ENCODE measurements at regions not wholly inside any gene's neighbourhood (a gene's known extent, or its start where the extent isn't known, plus 50 kb on each side); places are given as distances from the start of the nearest gene placed in this dataset.
A peak's percentile ranks its signal among the peaks of the same experiment; 100 is the strongest.

DNA sequence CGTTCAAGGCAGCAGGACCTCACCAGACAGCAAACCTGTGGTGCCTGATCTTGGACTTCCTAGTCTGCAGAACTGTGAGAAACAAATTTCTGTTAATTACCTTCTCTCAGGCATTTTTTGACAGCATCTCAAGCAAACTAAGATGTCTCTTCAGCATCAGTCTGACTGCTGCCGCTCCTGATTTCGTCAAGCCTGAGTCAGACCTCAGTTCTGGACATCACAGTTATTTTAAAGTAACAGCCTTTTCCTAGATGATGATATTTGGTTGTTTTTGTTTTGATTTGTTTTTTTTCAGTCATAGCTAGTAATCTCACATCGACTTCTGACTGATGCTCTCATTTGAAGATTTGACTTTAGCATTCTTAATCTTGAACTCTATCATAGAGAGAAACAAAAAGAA lies 71.9 kb downstream of the BLID start:
- TF ChIP-seq, protein P1, sequence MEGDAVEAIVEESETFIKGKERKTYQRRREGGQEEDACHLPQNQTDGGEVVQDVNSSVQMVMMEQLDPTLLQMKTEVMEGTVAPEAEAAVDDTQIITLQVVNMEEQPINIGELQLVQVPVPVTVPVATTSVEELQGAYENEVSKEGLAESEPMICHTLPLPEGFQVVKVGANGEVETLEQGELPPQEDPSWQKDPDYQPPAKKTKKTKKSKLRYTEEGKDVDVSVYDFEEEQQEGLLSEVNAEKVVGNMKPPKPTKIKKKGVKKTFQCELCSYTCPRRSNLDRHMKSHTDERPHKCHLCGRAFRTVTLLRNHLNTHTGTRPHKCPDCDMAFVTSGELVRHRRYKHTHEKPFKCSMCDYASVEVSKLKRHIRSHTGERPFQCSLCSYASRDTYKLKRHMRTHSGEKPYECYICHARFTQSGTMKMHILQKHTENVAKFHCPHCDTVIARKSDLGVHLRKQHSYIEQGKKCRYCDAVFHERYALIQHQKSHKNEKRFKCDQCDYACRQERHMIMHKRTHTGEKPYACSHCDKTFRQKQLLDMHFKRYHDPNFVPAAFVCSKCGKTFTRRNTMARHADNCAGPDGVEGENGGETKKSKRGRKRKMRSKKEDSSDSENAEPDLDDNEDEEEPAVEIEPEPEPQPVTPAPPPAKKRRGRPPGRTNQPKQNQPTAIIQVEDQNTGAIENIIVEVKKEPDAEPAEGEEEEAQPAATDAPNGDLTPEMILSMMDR (conservative IDR thresholded peaks at IDR 0.05; ENCODE audit: low read depth, low read length) = no peak
- no peak overlapping the region for H3K4me3 ChIP-seq (ENCODE audit: low read depth, low read length)
- no peak for DNase-seq (ENCODE audit: low read depth)

DNA sequence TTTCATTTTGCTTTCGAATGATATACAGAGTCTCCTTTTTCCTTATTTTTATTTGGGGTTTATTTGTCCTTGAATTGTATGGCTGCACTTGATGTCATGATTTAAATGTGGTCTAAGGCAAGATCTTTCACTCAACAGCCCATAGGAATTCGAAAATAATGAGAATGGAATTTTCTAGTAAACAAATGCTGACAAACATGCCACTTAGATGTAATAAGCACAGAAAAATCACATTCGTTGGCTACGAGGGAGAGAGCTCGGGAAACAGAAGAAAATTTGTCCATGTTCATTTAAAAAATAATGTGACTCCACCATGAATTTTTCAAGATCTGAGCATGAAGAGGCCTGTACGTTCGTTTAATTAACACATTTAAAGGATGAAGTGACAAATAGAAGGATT lies 73.0 kb downstream of the BLID start:
- TF ChIP-seq, protein P1 (conservative IDR thresholded peaks at IDR 0.05; ENCODE audit: low read depth, low read length) = no peak
- no peak for DNase-seq (ENCODE audit: low read depth)
- no peak overlapping the region for H3K4me3 ChIP-seq (ENCODE audit: low read depth, low read length)

DNA sequence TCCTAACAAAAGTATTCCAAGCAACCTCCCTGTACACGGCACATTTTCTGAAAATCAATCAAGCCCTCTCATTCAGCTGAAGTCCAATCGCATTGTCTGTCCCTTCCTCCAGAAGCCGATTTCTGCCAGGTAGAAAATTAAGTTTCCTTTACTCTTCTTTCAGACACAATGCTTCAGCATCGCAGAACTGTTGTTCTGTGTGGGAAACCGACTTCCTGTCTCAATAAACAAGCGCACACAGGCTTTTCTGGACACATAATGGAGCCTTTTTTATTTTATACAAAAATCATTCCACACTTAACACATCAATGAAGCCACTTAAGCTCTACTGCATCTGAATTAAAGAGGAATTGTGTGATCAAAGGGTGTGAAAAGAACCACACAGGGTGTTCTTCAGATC lies 75.6 kb downstream of the BLID start:
- TF ChIP-seq, protein P1 (conservative IDR thresholded peaks at IDR 0.05; ENCODE audit: low read depth, low read length) = no peak
- no peak for DNase-seq (ENCODE audit: low read depth)
- H3K4me3 ChIP-seq (ENCODE audit: low read depth, low read length) = no peak overlapping the region

DNA sequence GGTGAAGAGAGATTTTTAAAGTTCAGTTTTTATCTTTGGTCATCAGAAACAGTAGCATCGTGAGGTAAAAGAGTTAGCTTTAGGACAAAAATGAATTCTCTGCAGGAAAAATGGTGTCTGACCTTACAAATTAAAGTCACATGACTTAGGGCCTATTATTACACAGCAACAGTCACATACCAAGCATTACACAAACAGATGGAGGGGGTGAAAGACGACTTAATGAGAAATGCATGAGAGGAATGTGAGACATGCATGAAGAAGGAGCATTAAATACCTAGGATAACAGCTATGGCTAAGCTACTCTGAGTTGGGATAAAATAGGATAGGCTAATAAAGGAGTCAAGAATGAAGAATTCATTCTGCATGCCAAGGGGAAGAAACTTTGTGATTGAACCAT lies 77.5 kb downstream of the BLID start:
- TF ChIP-seq, protein P1 (conservative IDR thresholded peaks at IDR 0.05; ENCODE audit: low read depth, low read length) = no peak
- DNase-seq (ENCODE audit: low read depth) = peak; percentile 48
- H3K4me3 ChIP-seq (ENCODE audit: low read depth, low read length) = no peak overlapping the region

DNA sequence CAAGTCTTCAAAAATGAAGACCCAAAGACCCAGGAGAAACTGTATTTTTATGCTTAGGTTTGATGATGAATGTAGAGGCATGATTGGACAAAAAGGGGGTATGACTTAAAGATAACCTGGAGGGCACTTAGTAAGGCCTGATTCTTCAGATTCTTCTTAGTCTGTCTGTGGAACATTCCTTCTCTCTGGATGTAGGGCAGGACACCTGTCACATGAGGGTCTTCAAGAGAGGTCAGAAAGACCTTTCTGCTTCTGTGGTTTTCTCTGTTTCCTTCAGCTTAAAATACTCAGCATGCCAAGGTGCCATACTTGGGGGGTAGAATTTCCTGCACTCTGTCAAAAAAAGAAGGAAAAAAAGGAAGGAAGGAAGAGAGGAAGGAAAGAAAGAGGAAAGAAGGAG lies 78.1 kb downstream of the BLID start:
- H3K4me3 ChIP-seq (ENCODE audit: low read depth, low read length) = no peak overlapping the region
- TF ChIP-seq, protein P1 (conservative IDR thresholded peaks at IDR 0.05; ENCODE audit: low read depth, low read length) = no peak
- no peak for DNase-seq (ENCODE audit: low read depth)

DNA sequence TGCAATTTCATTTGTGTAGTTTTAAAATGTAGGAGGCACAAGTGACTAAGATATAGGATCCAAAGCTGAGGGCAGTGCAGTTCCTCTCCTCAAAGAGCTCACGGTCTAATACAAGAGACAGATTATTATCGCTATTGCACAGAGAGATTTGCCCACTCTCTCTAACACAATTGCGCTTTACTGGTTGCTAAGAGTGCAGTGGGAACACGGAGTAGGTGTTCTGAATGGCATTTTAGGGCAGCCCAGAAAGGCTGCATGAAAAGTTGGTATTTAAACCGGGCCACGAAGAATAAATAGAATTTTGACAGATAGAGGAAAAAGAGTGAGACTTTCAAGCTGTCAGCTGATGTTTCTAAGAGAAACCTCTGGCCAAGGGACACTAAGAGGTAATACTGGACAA lies 79.5 kb downstream of the BLID start:
- TF ChIP-seq, protein P1 (conservative IDR thresholded peaks at IDR 0.05; ENCODE audit: low read depth, low read length) = no peak

DNA sequence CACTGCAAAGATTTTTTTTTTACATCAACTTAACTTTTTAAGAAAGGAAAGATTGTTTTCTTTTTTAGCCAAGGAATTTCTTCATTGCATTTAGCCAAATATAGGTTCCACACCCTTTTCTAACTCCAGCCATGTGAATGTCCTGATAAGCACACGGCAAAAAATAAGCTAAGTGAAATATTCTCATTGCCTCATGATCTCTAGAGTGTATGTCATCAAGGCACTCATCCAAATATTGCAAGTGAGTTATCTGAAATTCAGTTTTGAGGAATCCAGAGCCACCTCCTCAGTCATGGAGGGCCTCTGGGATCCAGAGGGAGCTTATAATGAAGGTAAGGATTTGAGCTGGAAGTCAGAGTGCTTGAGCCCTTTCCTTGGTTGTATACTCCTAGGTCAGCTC lies 80.0 kb downstream of the BLID start:
- no peak overlapping the region for H3K4me3 ChIP-seq (ENCODE audit: low read depth, low read length)
- DNase-seq (ENCODE audit: low read depth) = no peak
- TF ChIP-seq, protein P1 (conservative IDR thresholded peaks at IDR 0.05; ENCODE audit: low read depth, low read length) = no peak

More for the DNA sequence above, 79.5 kb downstream of the BLID start:
- no peak for DNase-seq (ENCODE audit: low read depth)
- no peak overlapping the region for H3K4me3 ChIP-seq (ENCODE audit: low read depth, low read length)

All from epithelial cell of proximal tubule (primary cell).